ENCODE measurements at regions not wholly inside any gene's neighbourhood (a gene's known extent, or its start where the extent isn't known, plus 50 kb on each side); places are given as distances from the start of the nearest gene placed in this dataset.

DNA sequence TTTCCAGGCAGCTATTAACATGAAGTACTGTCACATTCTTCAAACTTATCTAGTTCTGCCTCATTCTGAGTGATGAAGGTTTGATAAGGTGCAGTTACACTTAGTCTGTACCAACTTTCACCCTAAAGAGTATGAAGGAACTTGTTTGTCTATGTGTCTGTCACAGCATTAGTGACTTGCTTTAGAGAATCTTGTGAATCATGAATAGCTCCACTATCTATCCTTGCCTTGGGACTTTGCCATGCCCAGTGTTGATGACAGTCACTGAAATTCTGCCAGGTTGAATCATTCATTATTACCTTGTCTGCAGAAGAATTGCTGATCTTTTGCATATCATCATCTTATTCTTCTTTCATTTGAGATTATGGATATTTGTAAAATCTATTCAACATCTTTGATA lies 50.9 kb upstream of the A1CF start:
- no peak for DNase-seq

DNA sequence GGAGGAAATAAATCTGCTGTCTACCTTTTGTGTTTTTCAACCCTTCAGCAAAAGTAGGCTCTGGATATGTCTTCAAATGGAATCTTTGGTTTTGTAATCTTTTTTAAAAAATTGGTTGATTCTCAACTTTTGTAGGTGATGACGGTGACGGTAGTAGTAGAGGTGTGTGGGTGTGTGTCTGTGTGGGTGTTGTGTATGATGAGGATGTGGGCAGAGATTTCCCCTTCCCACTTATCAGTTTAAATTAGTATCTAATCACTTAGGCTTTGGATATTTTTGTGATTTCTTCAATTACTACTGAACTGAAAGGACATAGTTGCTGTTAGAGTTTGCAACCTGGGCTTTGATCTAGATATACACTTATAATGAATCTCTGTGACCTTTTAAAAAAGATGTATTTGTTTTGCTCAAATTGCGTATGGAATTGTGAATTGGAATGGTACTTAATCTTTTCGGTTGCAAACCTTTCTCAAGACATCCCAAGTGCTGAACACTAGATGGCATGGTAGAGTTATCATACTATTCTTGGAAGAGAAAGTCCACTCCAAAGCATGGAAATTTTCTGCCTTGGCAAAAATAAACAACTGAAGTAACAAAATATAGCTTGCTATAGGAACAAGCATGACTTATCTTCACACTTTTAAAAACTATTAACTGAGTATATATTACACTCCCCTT lies 51.9 kb upstream of the A1CF start:
- no peak for DNase-seq

DNA sequence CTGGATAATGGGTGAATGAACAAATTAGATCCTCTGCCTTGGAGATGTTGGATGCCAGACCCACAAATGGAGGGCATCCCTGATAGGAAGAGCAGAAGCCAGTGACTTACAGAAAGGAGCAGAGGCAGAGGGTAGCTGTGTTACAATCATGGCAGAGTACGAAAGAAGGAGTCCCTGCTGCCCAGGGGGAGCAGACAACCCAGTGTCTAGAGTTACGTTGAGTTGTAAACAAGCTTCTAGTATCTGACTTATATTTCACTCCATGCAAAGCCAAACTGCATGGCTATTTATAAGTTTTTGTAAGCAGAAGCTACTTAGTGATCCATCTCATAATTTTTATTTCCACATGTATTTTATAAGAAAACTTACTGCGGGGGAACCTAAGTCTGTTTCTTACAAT lies 56.2 kb upstream of the A1CF start:
- no peak for DNase-seq

DNA sequence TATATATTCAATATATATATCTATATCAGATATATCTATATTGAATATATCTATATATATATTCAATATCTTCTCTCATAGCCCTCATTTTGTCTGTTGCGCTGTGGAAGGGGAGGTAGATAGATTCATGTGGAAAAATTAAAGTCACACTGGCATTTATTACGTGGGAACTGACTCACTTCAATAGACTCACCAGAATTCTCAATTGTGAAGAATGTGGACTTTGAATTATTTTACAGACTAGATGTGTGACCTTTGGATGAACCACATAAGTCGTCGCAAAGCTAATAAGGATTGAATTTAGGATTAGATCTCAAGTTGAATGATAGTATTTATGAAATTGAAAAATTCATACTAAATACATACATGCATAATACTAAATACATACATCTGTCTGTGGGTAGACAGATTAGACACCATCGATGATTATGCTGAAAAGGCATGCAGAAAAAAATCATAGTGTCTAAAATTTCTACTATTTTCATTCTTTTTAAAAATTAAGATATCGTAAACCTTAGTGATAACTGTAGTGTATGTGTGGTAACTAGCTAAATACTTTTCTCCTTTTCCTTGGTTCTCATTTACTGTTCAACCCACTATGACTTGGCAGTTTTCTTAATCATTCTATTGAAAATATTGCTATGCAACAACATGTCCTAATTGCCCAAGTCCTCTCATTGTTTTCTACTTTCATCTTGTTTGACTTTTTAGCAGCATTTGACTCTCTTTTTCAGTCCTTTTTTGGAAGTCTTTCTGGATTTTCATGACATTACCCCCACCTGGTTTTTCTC lies 61.8 kb upstream of the A1CF start:
- no peak for DNase-seq

DNA sequence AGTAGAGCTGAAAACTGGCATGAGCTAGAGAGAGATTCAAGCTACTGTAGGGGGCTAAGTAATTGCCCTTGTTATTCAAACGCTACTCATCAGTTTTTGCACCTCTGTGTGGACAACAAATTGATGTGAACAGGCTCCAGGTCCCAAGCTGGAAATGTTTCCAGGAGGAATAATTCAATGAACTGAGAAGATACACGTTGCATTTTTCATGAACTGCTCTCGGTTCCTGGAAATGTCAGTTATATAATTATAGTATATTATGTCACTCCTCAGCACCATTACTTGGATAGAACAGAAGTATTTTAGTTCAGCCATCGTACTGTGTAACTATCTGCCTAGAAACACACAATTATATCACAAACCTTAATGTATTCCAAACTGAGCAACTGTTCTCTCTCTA lies 65.9 kb upstream of the A1CF start:
- no peak for DNase-seq

DNA sequence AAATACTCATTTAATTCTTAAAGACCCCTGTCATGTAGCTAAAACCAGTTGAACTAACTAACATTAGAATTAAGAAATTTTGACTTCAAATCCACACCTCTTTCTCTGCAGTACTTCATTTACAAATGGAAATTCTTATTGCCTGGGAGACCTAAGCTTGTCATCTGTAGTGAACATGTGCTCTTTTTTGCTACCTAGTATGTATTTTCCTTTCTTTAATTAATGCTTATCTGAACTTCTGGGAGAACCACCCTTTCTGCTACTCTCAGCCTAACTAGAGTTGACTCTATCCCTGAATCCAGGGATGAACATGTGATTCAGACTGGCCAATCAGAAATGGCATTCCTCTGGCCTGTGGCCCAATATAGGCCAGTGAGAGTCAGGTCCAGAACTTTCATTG lies 75.9 kb upstream of the A1CF start:
- no peak for DNase-seq

DNA sequence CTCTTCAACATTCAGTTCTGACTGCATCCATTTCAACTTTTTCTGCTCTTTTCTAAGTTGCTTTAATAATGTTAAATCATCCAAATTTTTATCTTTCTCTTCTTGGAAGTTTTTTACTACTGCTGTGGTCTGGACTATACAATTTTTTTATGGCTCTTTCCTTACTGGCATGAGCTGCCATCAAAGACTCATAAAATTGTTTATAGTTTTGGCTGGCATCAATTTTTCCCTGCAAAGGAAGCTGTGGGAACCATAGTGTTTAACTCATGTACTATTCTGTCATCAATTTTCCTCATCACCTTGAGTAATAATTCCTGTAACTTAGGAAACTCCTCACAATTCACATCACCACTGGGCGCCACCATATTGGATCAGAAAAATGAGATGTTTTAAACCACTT lies 77.6 kb upstream of the A1CF start:
- DNase-seq: no peak

DNA sequence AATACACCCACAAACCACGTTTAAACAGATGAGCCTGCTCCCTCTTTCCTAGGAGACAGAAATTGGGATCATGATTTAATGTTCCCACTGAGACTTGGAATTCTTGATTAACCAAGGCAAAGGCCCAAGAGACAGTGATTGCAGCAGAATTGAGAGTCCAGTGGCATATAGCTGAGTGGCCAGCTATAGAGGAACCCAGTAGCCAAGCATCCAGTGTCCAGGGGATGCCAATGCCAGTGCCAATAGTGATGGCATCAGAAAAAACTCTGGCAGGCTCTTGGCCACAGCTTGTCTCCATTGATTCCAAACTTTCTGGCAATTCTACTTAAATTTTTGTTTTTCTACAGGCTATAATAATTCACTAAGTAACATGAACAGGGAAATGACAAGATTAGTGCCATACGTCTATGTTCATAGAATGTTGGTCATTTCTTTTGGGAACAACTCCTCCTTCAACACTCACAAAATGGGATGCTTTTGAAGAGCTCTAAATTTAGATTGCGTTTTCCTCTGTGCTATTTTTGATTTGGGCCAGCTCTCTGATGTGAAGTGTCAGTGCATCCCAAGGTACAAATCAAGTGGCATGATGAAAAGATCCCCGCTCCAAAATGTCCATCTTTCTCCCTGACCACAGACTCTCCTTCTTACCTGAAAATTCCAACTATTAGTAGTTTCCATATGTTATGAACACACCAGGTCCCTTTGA lies 83.1 kb upstream of the A1CF start:
- no peak for DNase-seq

DNA sequence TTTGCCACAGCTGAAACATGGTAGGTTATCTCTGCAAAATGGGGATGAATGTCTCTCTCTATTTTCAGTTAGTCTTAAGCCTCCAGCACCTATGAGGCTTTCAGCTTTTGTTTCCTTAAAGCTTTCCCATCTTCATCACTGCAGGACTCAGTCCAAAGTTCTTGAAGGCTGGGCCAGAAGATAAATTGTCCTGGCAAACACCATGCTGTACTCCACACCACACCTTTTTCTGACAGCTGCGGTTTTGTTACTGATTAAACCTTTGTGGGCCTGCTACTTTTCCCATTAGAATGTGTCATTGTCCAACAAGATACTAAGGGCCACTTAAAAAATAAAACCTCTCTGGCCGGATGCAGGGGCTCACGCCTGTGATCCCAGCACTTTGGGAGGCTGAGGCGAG lies 87.2 kb upstream of the A1CF start:
- no peak for DNase-seq

DNA sequence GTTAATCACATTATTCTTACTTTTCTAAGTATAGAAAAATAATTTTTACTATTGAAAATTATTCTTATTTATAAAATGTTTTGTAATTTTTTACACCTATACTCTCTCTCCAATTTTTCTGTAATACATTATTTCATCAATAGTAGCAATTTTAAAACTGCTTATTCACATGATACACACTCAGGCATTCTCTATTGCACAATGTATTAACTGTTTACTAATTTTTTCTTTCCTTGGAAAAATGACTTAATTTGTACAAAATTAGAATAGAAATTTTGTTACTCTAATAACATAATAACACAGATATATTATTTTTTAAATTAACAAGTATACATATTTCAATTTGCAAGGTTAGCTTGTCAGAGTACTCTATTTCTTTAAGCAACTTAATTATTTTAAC lies 92.9 kb upstream of the PRKG1 start:
- DNase-seq: no peak

DNA sequence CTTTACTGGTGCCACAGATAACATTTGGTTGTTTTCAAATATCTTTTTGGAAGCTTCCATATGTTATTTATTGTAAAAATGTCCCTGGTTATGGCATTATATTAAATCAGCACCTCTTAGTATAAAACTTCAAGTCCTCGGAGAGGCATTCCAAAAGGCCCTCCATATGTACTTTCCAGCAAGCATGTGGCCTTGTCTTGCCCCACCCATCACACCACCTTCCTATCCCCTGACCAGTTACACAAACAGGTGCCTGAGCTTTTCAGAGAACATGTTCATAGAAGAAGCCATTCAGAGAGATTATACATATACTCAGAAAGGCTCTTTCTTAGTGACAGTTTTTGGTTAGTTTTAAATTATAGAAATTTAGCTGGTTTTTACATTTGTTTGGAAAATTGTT lies 92.4 kb upstream of the PRKG1 start:
- no peak for DNase-seq

DNA sequence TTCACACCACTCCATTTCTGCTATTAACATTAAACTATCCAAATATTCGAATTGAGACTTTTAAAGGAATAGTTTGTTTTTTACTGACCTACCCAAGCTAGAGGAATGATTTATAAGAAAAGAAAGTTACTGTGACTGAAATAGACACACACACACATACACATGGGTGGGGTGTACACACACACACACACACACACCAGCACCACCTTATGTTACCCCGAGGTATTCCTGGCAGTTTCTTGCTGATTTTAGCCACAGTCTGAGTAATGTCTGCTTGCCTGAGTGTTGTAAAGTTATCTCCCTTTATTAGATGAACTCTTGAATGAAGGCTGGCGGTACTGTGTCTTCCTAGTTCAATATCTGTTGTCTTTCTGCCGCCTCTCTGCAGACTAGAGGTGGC lies 91.3 kb upstream of the PRKG1 start:
- DNase-seq: no peak

DNA sequence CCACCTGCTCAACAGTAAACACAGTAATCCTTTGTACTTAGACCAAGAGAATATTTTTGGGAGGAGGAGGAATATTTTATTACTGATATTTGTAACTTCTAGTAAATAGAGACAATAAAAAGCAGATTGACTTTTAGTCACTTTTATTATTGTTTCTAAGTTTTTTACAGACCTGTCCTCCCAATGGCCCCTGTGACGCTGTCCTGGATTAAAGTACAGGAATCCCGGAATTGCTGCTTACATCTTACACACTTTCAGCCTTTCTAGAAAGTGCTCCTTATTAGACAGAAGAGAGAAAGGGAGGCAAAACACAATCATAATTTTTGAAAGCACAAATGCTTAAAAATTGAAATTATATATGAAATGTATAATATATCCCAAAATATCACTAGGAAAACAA lies 86.4 kb upstream of the PRKG1 start:
- DNase-seq: no peak

DNA sequence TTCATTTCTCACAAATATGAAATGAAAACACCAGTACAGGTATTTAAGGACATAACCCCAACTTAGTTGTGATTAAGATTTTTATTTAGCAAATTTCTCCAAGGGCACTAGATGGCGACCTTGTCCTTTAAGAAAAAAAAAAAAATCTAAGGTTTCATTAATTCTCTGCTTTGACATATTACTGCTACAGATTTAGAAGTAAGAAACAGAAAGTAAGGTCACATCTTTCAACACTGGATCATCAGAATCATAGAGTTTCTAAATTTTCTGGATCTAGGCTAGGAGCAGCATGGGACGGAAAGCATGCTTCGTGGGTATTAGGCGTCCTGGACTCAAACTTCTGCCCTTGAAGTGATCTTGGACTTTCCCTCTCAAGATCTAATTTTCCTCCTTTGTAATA lies 85.5 kb upstream of the PRKG1 start:
- DNase-seq: no peak

DNA sequence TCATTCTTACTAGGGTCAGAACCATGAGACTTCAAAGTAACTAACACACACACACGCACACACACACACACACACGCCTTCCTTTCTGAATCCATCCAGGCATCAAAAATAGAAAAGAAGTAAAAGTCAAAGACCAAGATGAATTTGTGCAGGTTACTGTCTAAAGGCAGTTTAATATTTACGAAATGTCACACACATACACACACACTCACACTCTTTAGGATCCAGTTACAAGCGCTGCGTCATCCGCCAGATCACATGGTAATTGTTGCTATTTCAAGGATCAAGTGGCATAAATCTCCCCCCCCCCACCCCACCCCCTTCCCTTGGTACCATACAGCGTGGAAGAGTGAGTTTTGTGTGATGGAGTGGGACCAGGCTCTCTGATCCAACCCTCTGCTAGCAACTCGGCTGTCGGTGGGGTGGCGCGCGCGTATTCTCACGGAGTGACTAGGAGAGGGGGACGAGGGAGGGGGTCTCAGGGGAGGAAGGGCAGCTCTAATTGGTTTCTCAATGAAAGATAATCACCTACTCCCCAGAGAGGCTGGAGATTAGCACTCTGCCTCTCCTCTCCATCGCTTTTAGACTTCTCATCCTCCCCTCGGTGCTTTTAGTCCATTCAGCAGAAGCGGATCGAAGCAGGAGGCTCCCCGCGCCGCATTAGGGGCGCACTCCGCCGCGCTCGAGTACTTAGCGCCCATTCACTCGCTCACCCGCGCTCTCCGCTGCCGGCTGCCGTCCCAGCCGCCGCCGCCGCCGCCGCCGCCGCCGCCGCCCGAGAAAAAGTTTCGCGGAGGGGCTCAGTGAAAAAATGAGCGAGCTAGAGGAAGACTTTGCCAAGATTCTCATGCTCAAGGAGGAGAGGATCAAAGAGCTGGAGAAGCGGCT lies 83.5 kb upstream of the PRKG1 start:
- DNase-seq: no peak

DNA sequence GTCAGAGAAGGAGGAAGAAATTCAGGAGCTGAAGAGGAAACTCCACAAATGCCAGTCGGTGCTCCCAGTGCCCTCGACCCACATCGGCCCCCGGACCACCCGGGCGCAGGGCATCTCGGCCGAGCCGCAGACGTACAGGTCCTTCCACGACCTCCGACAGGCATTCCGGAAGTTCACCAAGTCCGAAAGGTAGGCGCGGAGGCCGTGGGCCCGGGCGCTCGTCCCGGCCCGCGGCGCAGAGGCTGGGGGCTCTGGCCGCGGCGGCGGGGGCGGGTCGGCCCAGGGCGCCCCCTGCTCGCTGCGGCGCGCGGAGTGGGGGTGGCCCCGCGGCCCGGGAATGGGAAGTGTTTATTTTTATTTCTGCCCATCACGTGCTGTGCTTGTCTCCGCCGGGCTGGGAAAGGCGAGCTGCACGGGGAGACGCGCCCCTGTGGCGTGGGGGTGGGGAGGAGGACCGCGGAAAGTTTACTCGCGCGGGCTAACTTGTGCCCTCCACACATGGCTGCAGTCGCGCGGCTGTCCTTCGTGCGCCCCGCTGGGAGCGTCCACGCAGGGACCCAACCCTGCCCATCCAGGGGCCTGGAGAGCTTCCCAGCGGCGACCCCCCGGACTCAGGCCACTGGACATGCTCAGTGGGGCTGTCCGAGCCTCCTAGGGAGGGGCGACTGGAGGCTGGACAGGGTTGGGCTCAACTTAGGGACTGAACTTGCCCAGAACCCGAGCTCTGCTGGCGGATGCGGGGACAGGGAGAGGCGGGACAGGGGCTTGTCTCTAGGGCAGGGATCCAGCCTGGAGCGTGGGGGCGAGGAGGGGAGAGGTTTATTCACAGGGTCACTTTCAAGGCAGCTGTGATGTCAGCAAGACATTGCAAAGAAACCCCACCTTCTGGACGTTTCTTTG lies 82.6 kb upstream of the PRKG1 start:
- no peak for DNase-seq

DNA sequence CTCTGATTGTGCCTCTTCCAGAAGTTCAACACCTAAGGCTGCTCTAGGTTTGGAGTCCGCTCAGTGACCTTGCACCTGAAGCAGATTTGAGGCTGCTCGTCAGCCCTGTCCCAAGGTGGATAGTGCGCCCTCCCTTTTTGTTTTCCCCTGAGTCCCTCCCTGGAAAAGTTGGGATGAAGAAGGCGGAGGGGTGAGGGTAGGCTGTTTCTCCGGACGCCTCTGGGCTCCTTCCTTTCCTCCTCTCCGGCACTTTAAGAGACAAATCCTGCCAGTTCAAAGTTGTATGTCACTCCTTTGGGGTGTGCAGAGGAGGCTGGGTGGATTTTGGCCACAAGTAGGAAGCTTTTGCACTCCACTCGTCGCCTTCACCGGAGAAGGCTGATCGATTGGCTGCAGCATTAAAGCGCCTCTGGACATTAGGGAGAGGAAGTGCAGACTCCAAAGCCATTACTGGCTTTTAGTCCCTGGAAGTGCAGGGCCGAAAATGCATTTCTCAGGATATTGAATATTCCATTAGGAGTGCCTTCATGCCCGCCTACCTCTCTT lies 81.9 kb upstream of the PRKG1 start:
- no peak for DNase-seq

DNA sequence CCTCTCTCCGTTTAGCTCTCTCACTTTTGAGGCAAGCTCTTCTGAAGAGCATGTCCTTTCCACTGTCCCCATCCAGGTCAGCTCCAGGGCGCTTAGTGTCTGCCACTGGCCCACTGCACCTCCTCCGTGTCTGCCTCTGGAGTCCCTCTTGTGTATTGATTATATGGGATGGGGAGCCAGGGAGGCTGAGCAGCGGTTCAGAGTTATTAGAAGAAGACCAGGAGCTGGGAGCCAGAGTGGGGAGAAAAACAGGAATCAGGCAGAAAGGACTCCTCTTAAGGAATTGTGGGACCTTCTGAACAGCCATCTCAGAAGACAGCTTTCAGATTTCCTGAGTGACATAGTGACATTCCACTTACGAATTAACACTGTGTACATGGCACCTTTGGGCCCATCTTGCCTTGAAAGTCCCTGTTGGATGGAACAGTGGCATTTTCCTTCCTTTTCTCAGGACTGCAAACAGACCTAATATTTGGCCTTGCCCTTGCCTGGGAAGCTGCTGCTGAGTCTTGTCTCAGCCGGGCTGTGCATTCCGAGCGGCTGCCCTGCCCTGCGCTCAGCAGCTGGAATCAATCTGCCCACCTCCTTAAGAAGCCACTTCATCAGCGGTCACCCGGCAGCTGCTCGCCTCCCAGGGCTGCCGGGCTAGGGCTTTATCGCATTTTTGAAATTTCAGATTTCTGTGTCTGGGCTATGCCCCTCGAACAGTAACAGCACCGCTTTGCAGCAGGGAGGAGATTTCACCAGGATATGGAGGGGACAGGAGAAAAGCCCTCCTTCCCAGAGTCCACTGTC lies 81.1 kb upstream of the PRKG1 start:
- DNase-seq: no peak

DNA sequence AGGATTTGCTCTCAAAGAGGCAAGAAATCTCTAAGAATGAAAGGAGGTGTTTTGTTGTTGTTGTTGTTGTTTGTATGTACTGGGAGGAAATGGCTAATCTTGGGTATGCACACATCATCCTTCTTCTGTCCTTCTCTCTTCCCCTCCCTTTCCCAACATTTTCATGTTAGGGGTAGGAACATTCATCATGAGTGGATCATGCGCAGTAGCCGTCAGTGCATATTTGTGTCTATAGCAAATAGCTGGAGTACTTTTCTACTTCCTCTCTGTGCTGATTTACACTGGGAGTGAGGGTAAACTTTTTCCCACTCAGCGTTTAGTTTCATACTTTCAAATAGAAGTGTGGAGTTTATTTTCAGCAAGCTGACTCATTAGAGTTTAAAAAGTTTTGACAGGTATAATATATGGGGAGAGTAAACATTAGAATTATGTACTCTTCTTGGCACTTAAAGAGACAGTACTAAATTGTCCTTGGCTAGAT lies 80.5 kb upstream of the PRKG1 start:
- no peak for DNase-seq

DNA sequence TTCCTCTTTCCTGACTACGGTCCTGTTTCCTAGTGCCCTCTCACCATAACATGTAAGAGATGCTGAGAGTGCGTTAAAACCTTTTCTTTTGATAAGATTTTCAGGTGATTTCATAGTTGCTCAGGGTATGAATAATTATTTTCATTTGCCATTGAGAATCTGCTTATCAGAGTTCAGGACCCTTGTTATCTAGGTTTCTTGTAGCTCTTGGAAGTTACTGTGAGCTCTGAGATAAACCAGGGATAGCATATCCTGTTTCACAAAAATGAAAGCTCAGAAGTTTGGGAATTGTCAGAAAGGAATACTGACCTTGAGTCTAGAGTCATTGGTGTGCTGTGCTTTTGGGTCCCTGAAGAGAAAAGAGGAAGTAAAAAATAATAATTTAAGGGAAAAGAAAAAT lies 76.8 kb upstream of the PRKG1 start:
- no peak for DNase-seq

DNA sequence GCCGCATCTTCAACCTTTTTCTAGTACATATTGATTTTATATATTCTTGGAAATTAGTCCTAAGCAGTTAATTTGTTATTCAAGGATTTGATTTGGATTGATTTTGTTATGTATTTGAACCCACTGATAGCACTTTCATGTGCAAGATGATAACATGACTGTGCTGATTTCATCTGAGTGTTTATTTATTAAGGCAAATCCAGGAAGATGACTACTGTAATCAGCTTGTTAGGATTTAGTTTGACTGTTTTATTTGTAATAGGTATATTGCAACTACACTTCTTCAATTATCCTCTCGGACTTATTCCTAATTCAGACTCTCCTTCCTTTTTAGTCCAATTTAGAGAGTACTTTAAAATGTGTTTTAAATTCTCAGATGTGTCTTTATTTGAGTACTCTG lies 75.1 kb upstream of the PRKG1 start:
- no peak for DNase-seq
